GM12878 (cell line): ENCODE measurements at regions not wholly inside any gene's neighbourhood (a gene's known extent, or its start where the extent isn't known, plus 50 kb on each side); places are given as distances from the start of the nearest gene placed in this dataset.
"Not testable (repeated sequence)": the region's sequence is repeated elsewhere in the genome, so short reads cannot be mapped to it uniquely, and the experiment has no call there.

Source experiments
- ATAC-seq: fragments of 200-7000 bp; cut with Tn5 transposase; 3 replicates; pipeline ENCODE4 v1.9.1; 2020; ENCODE audit warnings: mild to moderate bottlenecking, moderate library complexity
- BruUV-seq: library from RNA; stranded (reverse); fragments of 400-500 nt; replicated peaks from 2 replicates; lab custom pipeline; 2021; lab: Mats Ljungman, UMichigan
- CTCF ChIA-PET: fragments of 300-600 bp; sonication (Branson Sonifier 250); formaldehyde crosslinking; extraction: SDS; loops from one replicate; lab custom pipeline; 2021; ENCODE audit warnings: inconsistent platforms; lab: Yijun Ruan, JAX
- POLR2A ChIA-PET: fragments of 350-600 bp; formaldehyde crosslinking; extraction: SDS; loops from one replicate; lab custom pipeline; 2021; ENCODE audit warnings: inconsistent platforms; lab: Charles Lee
- RAD21 ChIA-PET: fragments of 300-600 bp; sonication (Branson Sonifier 250); formaldehyde crosslinking; loops from one replicate; lab custom pipeline; 2023; ENCODE audit warnings: antibody characterized with exemption; ENCODE audit not compliant: unreplicated experiment; lab: Charles Lee
- SMC1A ChIA-PET: fragments of 300-600 bp; sonication (Branson Sonifier 250); formaldehyde crosslinking; loops from one replicate; lab custom pipeline; 2023; ENCODE audit not compliant: unreplicated experiment, uncharacterized antibody; lab: Charles Lee
- DNase-seq: peaks from one replicate; pipeline ENCODE4 v3.0.0-alpha.2; 2011; ENCODE audit warnings: low read depth, low spot score
- FAIRE-seq: peaks from 3 replicates; lab custom pipeline; 2011; peaks lifted over from hg19 to GRCh38; lab: Jason Lieb, UNC
- H2AFZ ChIP-seq: 2 replicates; pipeline ENCODE4 v1.6.0; 2011; ENCODE audit warnings: low read depth, low read length, control low read depth; ENCODE audit not compliant: control insufficient read depth
- H3K27ac ChIP-seq: 2 replicates; pipeline ENCODE4 v1.5.1; 2011; ENCODE audit warnings: control low read depth; ENCODE audit not compliant: control insufficient read depth, insufficient read depth
- H3K27me3 ChIP-seq, 2 experiments: replicated peaks in 1 of 2; 2 replicates each; pipeline versions ENCODE4 v1.6.0 to v1.6.1; 2011; ENCODE audit warnings: low read length in 1 of 2; ENCODE audit not compliant: control insufficient read depth in 2 of 2, insufficient read depth in 2 of 2
- H3K36me3 ChIP-seq, 2 experiments: 2 replicates each; pipeline ENCODE4 v1.5.1; 2011; ENCODE audit warnings: low read length in 1 of 2; ENCODE audit not compliant: control insufficient read depth in 2 of 2, insufficient read depth in 2 of 2
- H3K4me1 ChIP-seq: 2 replicates; pipeline ENCODE4 v1.6.1; 2011; ENCODE audit warnings: mild to moderate bottlenecking, low read length, moderate library complexity, mixed read lengths; ENCODE audit not compliant: control insufficient read depth, insufficient read depth
- H3K4me2 ChIP-seq: 2 replicates; pipeline ENCODE4 v1.6.0; 2011; ENCODE audit warnings: control low read depth; ENCODE audit not compliant: control insufficient read depth, insufficient read depth
- H3K4me3 ChIP-seq: fragments of 200-600 bp; sonication (generic); 2 replicates; pipeline ENCODE4 v1.5.1; 2016
- H3K79me2 ChIP-seq: 2 replicates; pipeline ENCODE4 v1.6.0; 2011; ENCODE audit warnings: low read length; ENCODE audit not compliant: control insufficient read depth, insufficient read depth
- H3K9ac ChIP-seq: 2 replicates; pipeline ENCODE4 v1.8.0; 2011; ENCODE audit warnings: low read length, control low read depth, mixed read lengths; ENCODE audit not compliant: control insufficient read depth, insufficient read depth
- H3K9me3 ChIP-seq: replicated peaks from 3 replicates; pipeline ENCODE4 v1.5.1; 2011; ENCODE audit warnings: mild to moderate bottlenecking, low read length; ENCODE audit not compliant: control insufficient read depth, insufficient read depth
- H4K20me1 ChIP-seq: 2 replicates; pipeline ENCODE4 v1.6.0; 2011; ENCODE audit not compliant: control insufficient read depth, insufficient read depth
- ATF7 ChIP-seq: fragments of 450-650 bp; IDR thresholded peaks from 2 replicates; pipeline ENCODE4 v1.6.1; 2016; ENCODE audit warnings: low read depth, mild to moderate bottlenecking
- CREB1 ChIP-seq: IDR thresholded peaks from 2 replicates; pipeline ENCODE4 v1.6.1; 2012; ENCODE audit warnings: low read depth, mild to moderate bottlenecking, inconsistent platforms
- CTCF ChIP-seq, 3 experiments: IDR thresholded peaks in 2 of 3; conservative IDR thresholded peaks in 1 of 3; 2 replicates each; pipeline ENCODE4 v1.5.1; 2011; ENCODE audit warnings: low read depth in 3 of 3, low read length in 3 of 3, mild to moderate bottlenecking in 3 of 3, control low read depth in 2 of 3, moderate library complexity in 2 of 3, inconsistent platforms in 1 of 3, mixed read lengths in 1 of 3; ENCODE audit not compliant: control insufficient read depth in 2 of 3, insufficient read depth in 1 of 3; ENCODE audit errors: extremely low read depth in 1 of 3
- KDM1A ChIP-seq: fragments of 200-600 bp; sonication (generic); IDR thresholded peaks from 2 replicates; pipeline ENCODE4 v1.6.1; 2016; ENCODE audit warnings: borderline replicate concordance
- MYB ChIP-seq: fragments of 150-350 bp; IDR thresholded peaks from 2 replicates; pipeline ENCODE4 v1.6.1; 2014; ENCODE audit warnings: mild to moderate bottlenecking, low read depth, low read length, borderline replicate concordance
- NKRF ChIP-seq: fragments of 450-650 bp; conservative IDR thresholded peaks from 2 replicates; pipeline ENCODE4 v1.6.1; 2017; ENCODE audit warnings: mild to moderate bottlenecking, moderate library complexity
- SREBF2 ChIP-seq: IDR thresholded peaks from 2 replicates; pipeline ENCODE4 v1.6.1; 2012; ENCODE audit warnings: mild to moderate bottlenecking, low read length
- ZBTB40 ChIP-seq: fragments of 450-650 bp; IDR thresholded peaks from 2 replicates; pipeline ENCODE4 v1.6.1; 2016; ENCODE audit warnings: mild to moderate bottlenecking, moderate library complexity, borderline replicate concordance
- ZZZ3 ChIP-seq: IDR thresholded peaks from 2 replicates; pipeline ENCODE4 v1.6.1; 2011; ENCODE audit warnings: low read depth; ENCODE audit not compliant: control insufficient read depth, insufficient read length
- WGBS: methylation state at CpG from one replicate; pipeline ENCODE4 v1.1.6; 2016; ENCODE audit warnings: low lambda C conversion rate; ENCODE audit not compliant: insufficient replicate concordance, insufficient coverage; ENCODE audit errors: missing lambda C conversion rate; 5-methylcytosine and 5-hydroxymethylcytosine counted together
- in situ Hi-C: fragments of 300-500 bp; cut with MboI; formaldehyde crosslinking; loops from 9 replicates; pipeline ENCODE4 v1.14.3; 2018; ENCODE audit warnings: mixed read lengths
- intact Hi-C: fragments of 100-400 bp; cut with micrococcal nuclease; formaldehyde crosslinking; loops from one replicate; pipeline ENCODE4 v1.14.2; 2022; ENCODE audit not compliant: unreplicated experiment

- FAIRE-seq, H3K27me3 ChIP-seq, H4K20me1 ChIP-seq, H3K4me2 ChIP-seq, in situ Hi-C loops, ATAC-seq, SMC1A ChIA-PET, H3K79me2 ChIP-seq, CTCF ChIA-PET, H3K9me3 ChIP-seq, H3K9ac ChIP-seq, H3K4me3 ChIP-seq, BruUV-seq, RAD21 ChIA-PET, H3K27ac ChIP-seq, intact Hi-C loops, H3K36me3 ChIP-seq, DNase-seq, H3K4me1 ChIP-seq, POLR2A ChIA-PET, H2AFZ ChIP-seq: not testable (repeated sequence)
- 63% methylated on average over 18 of the region's 37 CpGs for WGBS
Observed at GRCh38 chr11:21753244-21753767, 439.6 kb upstream of the ANO5 start.

GRCh38 chr11:21761000-21761399 lies 431.9 kb upstream of the ANO5 start:
- DNase-seq, result no peak
- no peaks in the 10 kb centered on the region for H3K4me1 ChIP-seq
- 33% methylated on average over 3 of the region's 3 CpGs for WGBS
- TF ChIP-seq KDM1A, result no peak
- no peak for TF ChIP-seq CREB1
- no peak for TF ChIP-seq ZZZ3
- no peak for TF ChIP-seq SREBF2
- TF ChIP-seq ZBTB40, result no peak
- TF ChIP-seq ATF7, result no peak
- TF ChIP-seq NKRF, result no peak
- no peak for TF ChIP-seq CTCF (IDR thresholded peaks at IDR 0.05 in 2 of 3, conservative IDR thresholded peaks at IDR 0.05 in 1 of 3; ENCODE audit: control insufficient read depth in 2 of 3, extremely low read depth in 1 of 3, insufficient read depth in 1 of 3, low read depth in 3 of 3, low read length in 3 of 3)
- no peak for TF ChIP-seq MYB

More at GRCh38 chr11:21761000-21761399, 431.9 kb upstream of the ANO5 start:
- H3K9ac ChIP-seq, result no peak overlapping the region
- no peaks in the 10 kb centered on the region for H3K79me2 ChIP-seq
- H3K27me3 ChIP-seq, result no peaks in the 10 kb centered on the region
- intact Hi-C loops, result no loop called here
- no peak overlapping the region for H2AFZ ChIP-seq
- ChIA-PET CTCF (no interaction called here), SMC1A (no interaction called here), POLR2A (no interaction called here), RAD21 (no interaction called here)
- FAIRE-seq (no peak), ATAC-seq (no peak)
- in situ Hi-C loops, result no loop called here
- H3K4me3 ChIP-seq, result no peak overlapping the region
- no peaks in the 10 kb centered on the region for H4K20me1 ChIP-seq
- H3K36me3 ChIP-seq, result no peaks in the 10 kb centered on the region
- H3K4me2 ChIP-seq, result no peak overlapping the region
- H3K27ac ChIP-seq, result no peak overlapping the region
- no TSS peak for BruUV-seq
- no peaks in the 10 kb centered on the region; the same call in 2 of the 3 replicates for H3K9me3 ChIP-seq
